ENCODE measurements at regions not wholly inside any gene's neighbourhood (a gene's known extent, or its start where the extent isn't known, plus 50 kb on each side); places are given as distances from the start of the nearest gene placed in this dataset.
"Not testable (repeated sequence)": the region's sequence is repeated elsewhere in the genome, so short reads cannot be mapped to it uniquely, and the experiment has no call there.

- TF ChIP-seq POLR2A, CTCF (IDR thresholded peaks at IDR 0.05): not testable (repeated sequence)
Observed at GRCh38 chr7:32776318-32776717, 115.2 kb downstream of the KBTBD2 start.
